Chondrocyte (in vitro differentiated cells): ENCODE measurements at regions not wholly inside any gene's neighbourhood (a gene's known extent, or its start where the extent isn't known, plus 50 kb on each side); places are given as distances from the start of the nearest gene placed in this dataset.

Experiments
- DNase-seq: peaks from one replicate; pipeline ENCODE4 v3.0.0; 2021; ENCODE audit warnings: mixed read lengths, low spot score
- H3K27ac Mint-ChIP-seq: one replicate; pipeline ENCODE4 v1.8.0; 2021; ENCODE audit warnings: mild to moderate bottlenecking, moderate library complexity, mixed read lengths; ENCODE audit not compliant: unreplicated experiment
- H3K27me3 Mint-ChIP-seq: 2 replicates; pipeline ENCODE4 v1.8.0; 2021; ENCODE audit warnings: low read depth, mixed read lengths
- H3K36me3 Mint-ChIP-seq: 2 replicates; pipeline ENCODE4 v1.8.0; 2021; ENCODE audit warnings: low read depth, mixed read lengths
- H3K4me1 Mint-ChIP-seq: 2 replicates; pipeline ENCODE4 v1.8.0; 2021; ENCODE audit warnings: low read depth, mild to moderate bottlenecking, mixed read lengths
- H3K4me3 Mint-ChIP-seq: one replicate; pipeline ENCODE4 v1.8.0; 2021; ENCODE audit warnings: mild to moderate bottlenecking, moderate library complexity, mixed read lengths; ENCODE audit not compliant: unreplicated experiment
- H3K9me3 Mint-ChIP-seq: 2 replicates; pipeline ENCODE4 v1.8.0; 2021; ENCODE audit warnings: low read depth, mixed read lengths
- TF ChIP-seq, protein P1 (sequence below): fragments of 200-600 bp; sonication (generic); IDR thresholded peaks from 2 replicates; pipeline ENCODE4 v1.5.0; 2021; ENCODE audit warnings: antibody characterized with exemption, mild to moderate bottlenecking, moderate library complexity

- Mint-ChIP-seq H3K27me3 (peaks cover 4% of the 10 kb centered on the region), H3K4me1 (peaks cover 20% of the 10 kb centered on the region), H3K27ac (peak overlapping the region; percentile 78), H3K9me3 (no peaks in the 10 kb centered on the region), H3K4me3 (no peak overlapping the region), H3K36me3 (no peaks in the 10 kb centered on the region)
- no peak for DNase-seq
- TF ChIP-seq, protein P1, sequence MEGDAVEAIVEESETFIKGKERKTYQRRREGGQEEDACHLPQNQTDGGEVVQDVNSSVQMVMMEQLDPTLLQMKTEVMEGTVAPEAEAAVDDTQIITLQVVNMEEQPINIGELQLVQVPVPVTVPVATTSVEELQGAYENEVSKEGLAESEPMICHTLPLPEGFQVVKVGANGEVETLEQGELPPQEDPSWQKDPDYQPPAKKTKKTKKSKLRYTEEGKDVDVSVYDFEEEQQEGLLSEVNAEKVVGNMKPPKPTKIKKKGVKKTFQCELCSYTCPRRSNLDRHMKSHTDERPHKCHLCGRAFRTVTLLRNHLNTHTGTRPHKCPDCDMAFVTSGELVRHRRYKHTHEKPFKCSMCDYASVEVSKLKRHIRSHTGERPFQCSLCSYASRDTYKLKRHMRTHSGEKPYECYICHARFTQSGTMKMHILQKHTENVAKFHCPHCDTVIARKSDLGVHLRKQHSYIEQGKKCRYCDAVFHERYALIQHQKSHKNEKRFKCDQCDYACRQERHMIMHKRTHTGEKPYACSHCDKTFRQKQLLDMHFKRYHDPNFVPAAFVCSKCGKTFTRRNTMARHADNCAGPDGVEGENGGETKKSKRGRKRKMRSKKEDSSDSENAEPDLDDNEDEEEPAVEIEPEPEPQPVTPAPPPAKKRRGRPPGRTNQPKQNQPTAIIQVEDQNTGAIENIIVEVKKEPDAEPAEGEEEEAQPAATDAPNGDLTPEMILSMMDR, result no peak
Measured at GRCh38 chr17:72297326-72298115, 176.7 kb downstream of the SOX9 start.

- H3K4me3 Mint-ChIP-seq, result no peak overlapping the region
- no peaks in the 10 kb centered on the region for H3K9me3 Mint-ChIP-seq
- peaks cover 4% of the 10 kb centered on the region for H3K27me3 Mint-ChIP-seq
- H3K36me3 Mint-ChIP-seq, result no peaks in the 10 kb centered on the region
- H3K27ac Mint-ChIP-seq, result no peak overlapping the region
- TF ChIP-seq, protein P1, result no peak
- no peak for DNase-seq
- peaks cover 20% of the 10 kb centered on the region for H3K4me1 Mint-ChIP-seq
Measured at GRCh38 chr17:72299100-72299499, 178.3 kb downstream of the SOX9 start.

DNA sequence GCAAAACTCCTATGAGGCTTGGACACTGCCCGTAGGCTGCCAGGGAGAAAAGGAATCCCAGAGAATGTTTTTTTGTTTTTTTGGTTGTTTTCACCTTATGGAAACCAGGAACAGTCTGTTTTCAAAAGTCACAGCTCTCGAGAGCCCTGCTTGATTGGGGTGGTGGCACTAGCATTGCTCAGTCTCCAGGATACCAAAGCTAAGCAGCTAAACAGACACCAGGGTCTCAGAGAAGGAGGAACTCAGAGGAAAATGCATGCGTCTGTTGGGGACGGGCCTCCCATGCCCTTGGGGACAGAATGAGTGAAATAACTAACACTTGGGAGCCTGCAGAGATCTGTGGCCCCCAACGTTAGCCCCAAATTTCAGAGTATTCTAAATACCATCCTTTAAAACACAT is 178.8 kb downstream of the SOX9 start:
- no peak overlapping the region for H3K4me3 Mint-ChIP-seq
- no peaks in the 10 kb centered on the region for H3K9me3 Mint-ChIP-seq
- peaks cover 4% of the 10 kb centered on the region for H3K27me3 Mint-ChIP-seq
- no peak overlapping the region for H3K27ac Mint-ChIP-seq
- TF ChIP-seq, protein P1, result no peak
- H3K4me1 Mint-ChIP-seq, result peaks cover 20% of the 10 kb centered on the region
- no peak for DNase-seq
- no peaks in the 10 kb centered on the region for H3K36me3 Mint-ChIP-seq

GRCh38 chr17:72301887-72302286 is 181.1 kb downstream of the SOX9 start:
- DNase-seq, result no peak
- H3K36me3 Mint-ChIP-seq, result no peaks in the 10 kb centered on the region
- H3K27me3 Mint-ChIP-seq, result peaks cover 8% of the 10 kb centered on the region
- TF ChIP-seq, protein P1, result no peak
- H3K4me1 Mint-ChIP-seq, result peaks cover 15% of the 10 kb centered on the region
- no peak overlapping the region for H3K4me3 Mint-ChIP-seq
- no peaks in the 10 kb centered on the region for H3K9me3 Mint-ChIP-seq
- H3K27ac Mint-ChIP-seq, result no peak overlapping the region

DNA sequence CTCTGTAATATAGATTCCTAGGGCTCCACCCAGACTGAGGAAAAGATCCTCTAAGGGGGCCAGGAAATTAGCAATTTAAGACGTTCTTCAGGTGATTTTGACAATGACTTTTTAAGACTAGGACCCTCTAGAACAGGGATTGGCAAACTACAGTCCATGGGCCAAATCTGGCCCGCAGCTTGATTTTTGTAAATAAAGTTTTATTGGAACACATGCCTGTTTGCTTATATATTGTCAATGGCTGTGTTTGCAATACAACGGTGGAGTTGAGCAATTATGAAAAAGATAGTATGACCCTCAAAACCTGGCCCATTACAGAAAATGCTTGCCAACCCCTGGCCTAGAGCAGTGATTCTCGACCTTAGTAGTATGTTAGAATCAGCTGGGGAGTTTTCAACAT is 181.9 kb downstream of the SOX9 start:
- DNase-seq, result no peak
- Mint-ChIP-seq H3K27ac (no peak overlapping the region), H3K4me1 (peaks cover 6% of the 10 kb centered on the region), H3K36me3 (no peaks in the 10 kb centered on the region), H3K9me3 (no peaks in the 10 kb centered on the region), H3K4me3 (no peak overlapping the region), H3K27me3 (peaks cover 13% of the 10 kb centered on the region)
- TF ChIP-seq, protein P1, result no peak
